ENCODE measurements at regions not wholly inside any gene's neighbourhood (a gene's known extent, or its start where the extent isn't known, plus 50 kb on each side); places are given as distances from the start of the nearest gene placed in this dataset.

DNA sequence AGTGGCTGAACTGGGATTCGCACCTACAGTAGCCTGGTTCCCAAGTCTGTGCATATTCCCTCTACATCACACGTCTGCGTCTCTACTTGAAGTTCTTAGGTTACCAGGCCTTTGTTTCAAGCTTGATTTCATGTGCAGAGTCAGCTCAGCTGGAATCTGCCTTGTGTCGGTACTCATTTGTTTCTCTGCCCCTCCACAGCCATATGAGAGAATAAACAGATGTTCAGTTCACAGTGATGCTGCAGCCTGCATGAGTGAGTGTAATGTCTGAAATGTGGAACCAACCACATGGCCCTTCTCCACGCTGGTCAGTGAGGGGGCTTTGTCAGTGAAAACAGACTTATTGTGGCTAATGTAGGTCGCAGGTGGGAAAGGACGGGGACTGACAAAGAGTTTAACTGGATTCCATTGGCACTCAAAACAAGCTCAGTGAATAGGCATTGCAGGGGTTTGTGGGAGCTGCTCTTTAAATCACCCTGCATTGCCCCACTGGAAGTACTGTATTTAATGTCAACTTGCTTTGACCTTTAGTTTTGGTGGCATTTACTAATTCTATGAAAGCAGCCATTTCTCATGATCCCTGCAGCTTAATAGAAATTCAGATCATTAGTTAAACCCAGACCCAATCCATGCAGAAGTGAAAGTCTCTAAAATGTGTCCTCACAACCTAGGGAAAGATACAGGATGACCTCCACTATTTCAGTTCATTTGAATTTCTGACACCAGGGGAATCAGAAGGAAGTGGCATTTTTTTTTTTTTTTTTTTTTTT, 136.4 kb upstream of the FAM78B start:
- TF ChIP-seq POLR2AphosphoS5 (IDR thresholded peaks at IDR 0.05) = no peak
- TF ChIP-seq CTCF (IDR thresholded peaks at IDR 0.05) = no peak
- TF ChIP-seq EP300 (IDR thresholded peaks at IDR 0.05; ENCODE audit: low read depth) = no peak
- TF ChIP-seq POLR2A (IDR thresholded peaks at IDR 0.05) = no peak

All from transverse colon (tissue), 4 donors.